HG03565 (cell line): ENCODE measurements at regions not wholly inside any gene's neighbourhood (a gene's known extent, or its start where the extent isn't known, plus 50 kb on each side); places are given as distances from the start of the nearest gene placed in this dataset.

Source experiments
- ATAC-seq: cut with Tn5 transposase; IDR thresholded peaks from one replicate; pipeline ENCODE4 v1.9.1; 2021; ENCODE audit warnings: mild to moderate bottlenecking, moderate library complexity; ENCODE audit not compliant: unreplicated experiment

DNA sequence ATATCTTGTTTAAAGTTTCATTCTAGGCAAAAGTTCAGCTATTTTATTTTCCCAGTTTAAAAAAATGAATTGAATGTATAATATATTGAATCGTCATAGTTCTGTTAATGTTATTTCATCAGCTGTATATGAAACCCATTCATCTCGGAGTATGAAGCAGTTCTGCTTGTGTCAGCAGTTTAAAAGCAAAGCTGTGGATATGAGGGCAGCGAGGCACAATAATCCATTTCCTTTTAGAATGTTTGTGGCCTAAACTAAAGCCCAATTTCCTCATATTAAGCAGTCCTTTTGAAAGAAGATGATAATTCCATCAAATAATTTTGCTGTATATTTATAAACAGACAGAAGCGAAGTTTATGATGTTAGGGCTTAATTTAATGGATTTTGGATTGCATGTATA lies 300.1 kb downstream of the SAMD5 start:
- ATAC-seq, result no peak

DNA sequence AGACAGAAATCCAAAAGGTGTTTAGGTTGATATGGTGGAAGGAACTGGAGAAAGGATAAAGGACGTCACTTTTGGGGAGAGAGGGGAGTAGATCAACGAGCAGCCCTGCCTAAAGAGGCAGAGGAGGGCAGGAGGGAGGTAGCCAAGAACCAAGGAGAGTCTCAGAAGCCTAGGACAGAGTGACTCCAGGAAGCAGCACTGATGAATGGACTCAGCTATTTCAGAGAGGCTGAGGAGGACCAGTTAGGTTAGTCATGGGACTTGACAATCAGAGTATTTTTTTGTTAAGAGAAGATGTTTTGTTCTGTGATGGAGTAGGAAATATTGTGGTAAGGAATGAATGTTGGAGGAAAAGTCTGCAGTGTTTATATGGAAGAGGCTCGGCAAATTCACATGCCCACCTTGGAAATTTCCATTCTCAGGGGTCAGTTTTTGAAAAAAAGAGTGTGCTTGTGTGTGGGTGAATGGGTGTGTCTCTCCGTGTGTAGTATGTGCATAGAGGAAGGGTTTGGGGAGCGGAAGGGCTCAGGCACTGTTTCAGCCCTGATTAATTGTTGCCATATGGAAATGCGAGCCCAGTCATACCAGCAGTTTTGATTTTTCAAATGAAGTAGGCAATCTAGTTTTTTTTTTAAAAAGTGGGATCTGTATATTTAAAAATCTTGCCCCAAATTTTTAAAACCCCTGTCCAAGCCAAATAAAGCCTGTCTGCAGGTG lies 303.6 kb downstream of the SAMD5 start:
- no peak for ATAC-seq

DNA sequence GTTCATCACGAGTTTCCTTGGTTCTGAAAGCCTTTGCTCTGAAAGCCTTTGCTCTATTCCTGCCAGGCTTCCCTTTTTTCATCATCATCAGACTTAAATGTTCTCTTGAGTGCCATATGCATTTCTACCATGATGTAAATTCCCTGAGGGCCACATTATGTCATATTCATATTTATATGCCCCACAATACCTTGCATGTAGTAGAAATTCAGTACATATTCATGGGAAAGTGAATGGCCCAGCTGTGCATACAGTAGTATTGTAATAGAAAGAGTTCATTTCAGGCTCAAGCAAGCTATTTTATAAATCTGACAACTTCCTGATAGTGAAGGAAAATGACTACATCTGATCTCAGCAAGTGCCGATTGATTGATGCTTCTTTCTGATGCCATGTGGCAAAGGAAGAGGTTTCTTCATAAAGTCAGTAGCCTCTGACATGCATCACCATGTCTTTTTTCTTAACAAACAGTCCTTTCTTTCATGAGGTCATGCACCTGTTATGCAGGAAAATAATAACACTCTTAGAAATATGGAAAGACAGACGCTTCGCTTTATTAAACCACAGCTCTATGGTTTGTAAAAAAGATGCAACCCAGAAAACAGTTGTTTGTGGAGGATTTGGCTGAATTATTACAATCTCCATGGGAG lies 308.7 kb downstream of the SAMD5 start:
- ATAC-seq, result no peak

DNA sequence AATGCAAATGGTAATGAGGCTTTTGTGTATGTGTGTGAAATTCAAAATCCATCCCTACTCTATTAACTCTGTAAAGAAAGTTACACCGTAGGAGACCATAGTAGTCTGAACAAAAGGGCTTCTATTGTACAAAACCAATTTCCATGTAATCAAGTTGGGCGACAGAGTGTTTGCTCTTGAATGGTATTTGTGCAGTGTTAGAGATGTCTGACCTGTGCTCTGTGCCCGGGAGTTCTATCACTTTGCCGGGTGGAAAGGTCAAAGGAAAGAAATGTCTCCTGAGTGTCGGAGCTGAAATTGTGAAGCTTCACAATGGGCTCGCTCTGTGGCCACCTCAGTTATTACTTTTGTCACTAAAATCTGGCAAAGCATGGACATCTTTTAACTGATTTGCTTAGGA lies 312.0 kb downstream of the SAMD5 start:
- ATAC-seq, result no peak

DNA sequence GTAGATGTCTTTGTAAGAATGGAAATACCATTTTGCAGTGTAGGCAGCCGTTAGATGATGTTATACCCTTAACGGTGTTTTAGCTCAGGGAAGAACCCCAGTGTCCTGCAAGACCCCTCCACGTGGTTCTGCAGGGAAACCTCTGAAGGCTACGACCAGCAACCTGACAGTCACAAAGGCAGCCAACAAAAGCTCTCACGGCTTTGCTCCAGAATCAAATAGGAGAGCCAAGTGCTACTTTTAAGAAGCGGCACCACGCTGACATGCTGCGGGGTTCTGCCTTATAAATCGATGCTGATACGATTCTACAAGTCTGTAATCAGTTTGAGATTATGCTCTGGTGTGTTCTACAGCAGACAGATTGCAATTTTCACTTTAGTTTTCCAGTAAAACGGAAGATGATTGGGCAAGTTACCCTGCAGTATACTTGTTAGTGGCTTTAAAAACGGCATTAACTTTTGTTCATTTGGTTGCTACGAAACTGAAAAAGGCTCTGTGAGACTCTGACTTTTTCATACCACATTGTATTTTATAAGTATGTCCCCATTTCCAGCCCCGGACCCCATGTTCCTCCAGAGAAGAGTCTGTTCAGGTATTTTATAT lies 312.9 kb downstream of the SAMD5 start:
- ATAC-seq, result no peak

DNA sequence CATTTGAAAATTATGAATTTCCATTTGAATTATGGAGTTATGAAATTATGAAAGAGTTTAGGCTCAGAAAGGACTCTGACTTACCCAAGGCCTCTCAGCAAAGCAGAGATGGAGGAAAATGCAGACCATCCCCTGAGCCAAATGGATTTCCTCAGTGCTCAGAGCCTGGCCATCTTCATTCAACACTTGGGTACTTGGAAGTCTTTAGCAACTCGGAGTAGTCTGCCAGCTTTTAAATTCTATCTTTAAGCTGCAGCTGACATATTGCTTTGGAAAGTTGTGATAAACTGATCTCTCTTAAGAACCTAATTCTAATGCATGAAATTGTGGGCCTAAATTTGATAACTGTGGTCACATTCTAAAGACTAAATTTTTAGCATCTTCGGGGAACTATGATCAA lies 315.4 kb downstream of the SAMD5 start:
- no peak for ATAC-seq

DNA sequence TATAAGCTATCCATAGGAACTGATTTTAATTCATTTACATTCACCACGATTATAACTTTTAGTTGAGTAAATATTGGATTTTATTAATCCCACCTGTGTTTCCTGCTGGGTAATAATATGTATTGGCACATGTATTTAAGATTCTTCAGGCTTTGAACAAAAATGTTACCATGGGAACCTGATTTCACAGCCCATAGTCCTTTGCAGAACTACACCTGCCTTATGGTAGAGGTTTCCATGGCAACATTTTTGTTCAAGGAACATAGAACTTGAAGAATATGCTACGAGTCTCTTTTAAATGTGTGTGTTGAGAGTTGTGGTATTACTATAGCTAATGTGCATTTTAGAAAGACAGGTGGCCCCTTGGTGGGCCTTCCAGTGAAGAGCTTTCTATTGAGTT lies 317.4 kb downstream of the SAMD5 start:
- ATAC-seq, result no peak

DNA sequence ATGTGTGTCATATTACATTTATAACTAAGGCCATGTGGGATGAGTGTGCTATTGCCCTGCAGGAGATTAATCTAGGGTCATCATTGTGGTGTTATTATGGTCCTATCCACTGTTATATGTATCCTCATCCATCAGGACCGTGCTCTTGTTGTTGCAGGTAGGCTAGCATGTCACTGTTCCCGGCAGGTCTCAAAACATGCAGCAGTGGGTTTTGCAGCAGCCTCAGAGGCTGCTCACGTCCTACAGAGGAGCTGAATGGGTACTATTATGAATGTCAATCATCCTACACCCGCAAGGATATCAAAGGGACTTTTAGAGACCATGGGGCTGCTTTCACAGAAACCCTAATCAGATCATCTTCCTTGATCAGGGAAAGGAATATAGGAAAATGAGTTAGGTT lies 318.2 kb downstream of the SAMD5 start:
- no peak for ATAC-seq

DNA sequence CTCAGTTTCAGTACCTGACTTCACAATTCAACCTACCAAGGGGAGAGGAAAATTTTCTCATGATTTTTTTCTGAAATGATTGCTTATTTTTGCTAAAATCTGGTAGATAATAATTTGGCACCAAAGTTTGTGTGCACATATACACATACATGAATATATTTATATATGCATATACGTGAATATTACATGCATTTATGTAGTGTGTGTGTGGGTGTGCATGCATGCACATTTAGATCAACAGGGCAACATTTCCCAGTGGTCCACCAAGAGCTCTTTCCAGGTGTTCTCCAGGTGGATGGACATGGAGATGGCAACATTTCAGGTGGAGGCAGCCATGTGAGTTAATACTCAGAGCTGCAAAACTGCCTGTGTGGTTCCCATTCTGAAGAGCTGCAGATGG lies 320.9 kb downstream of the SAMD5 start:
- no peak for ATAC-seq

DNA sequence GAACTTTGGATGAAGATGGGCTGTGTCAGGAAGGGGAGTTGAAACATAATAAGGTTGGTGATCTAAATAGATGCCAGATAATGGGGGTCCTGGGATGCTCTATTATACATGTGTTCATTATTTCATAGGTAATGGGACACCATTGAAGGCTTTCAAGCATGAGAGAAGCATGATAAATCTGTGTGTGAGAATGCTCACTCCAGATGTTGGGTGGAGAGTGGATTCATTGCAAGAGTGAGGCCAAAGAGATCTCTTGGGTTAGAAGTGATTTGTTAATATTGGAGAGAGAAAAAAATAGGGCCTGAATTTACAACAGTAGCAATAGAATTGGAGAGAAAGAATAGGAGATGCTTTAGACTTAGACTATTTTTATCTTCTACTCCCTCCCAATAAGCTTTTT lies 321.3 kb downstream of the SAMD5 start:
- ATAC-seq, result no peak

DNA sequence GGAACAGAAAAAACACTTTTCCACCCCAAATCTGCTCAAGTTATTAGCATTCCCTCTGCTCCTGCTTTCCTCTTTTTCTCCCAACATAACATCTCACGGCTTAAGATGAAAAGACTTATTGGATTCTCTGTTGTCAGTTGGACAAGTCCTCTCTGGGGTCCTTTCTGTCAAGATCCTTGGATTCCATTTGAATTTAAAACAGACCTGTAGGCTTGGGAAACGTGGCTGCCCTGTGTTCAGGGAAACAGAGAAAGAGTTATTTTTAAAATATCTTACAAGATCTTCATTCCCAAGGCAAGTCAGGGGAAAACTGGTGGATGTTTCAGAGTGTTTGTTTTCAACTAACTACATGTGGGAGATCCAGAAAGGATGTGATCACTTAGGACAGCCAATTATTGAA lies 322.9 kb downstream of the SAMD5 start:
- ATAC-seq, result no peak

DNA sequence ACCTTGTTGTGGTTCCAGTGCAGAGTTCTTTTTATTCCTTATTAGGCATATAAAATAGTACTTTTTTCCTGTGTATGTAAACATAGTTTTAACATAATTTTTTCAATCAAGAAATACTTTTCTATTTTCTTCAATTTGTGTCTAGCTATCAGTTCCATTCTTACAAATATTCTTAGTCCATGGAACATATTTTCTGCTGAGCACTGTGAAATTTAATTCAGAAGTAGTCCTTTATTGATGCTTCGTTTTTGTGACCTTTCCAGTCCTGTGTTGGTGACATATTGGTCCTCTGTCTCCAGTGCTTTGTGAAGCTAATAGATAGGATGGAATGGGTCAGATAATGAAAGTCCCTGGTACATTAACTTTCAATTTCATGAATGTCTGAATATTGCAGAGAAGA lies 325.1 kb downstream of the SAMD5 start:
- no peak for ATAC-seq

DNA sequence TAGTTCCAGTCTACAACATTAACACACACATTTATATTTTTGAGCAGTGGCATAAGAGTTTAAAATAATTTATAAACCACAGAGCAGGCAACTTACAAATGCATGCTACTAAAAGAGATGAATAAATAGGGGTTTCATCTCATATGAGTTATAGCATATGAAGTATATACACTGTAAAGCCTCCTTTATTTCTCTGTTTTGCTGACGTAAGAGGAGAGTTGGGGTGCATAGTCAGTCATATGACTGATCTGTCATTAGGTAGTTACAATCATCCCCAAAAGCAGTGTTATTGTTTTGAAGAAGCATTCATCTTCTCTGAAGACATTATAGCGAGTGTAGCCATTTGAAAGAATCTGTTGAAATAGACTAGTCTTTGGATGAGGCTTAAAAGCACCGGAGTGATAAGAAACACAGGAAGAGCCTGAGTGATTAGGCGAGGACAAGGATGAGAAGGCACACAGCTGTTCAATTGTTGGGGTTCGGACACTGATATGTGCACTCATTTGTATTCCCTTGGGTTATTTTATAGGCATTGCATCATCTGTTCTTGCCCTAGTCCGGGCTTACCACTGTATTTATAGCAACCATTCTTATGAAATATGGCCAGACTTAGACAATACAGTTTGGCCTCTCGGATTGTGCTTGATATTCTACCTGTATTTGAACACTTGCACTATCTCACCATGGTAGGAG lies 325.7 kb downstream of the SAMD5 start:
- no peak for ATAC-seq

DNA sequence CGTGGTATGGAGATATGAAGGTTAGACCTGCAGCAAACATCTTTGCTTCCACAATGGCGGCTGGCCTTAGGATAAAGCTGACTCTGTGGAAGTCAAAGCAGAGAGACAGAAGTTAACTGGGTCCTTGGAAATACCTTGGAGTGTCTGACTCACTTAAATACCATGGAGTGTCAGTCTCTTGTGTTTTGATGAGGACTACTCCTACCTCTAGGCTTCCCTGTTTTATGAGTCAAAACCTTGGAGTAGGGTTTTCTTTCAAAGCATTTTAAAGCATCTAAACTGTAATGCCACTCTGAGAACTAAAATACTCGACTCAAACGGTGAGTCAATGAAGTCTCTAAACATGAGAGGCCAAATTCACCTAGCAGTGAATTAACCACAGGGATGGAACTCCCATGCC lies 329.1 kb downstream of the SAMD5 start:
- ATAC-seq, result no peak

DNA sequence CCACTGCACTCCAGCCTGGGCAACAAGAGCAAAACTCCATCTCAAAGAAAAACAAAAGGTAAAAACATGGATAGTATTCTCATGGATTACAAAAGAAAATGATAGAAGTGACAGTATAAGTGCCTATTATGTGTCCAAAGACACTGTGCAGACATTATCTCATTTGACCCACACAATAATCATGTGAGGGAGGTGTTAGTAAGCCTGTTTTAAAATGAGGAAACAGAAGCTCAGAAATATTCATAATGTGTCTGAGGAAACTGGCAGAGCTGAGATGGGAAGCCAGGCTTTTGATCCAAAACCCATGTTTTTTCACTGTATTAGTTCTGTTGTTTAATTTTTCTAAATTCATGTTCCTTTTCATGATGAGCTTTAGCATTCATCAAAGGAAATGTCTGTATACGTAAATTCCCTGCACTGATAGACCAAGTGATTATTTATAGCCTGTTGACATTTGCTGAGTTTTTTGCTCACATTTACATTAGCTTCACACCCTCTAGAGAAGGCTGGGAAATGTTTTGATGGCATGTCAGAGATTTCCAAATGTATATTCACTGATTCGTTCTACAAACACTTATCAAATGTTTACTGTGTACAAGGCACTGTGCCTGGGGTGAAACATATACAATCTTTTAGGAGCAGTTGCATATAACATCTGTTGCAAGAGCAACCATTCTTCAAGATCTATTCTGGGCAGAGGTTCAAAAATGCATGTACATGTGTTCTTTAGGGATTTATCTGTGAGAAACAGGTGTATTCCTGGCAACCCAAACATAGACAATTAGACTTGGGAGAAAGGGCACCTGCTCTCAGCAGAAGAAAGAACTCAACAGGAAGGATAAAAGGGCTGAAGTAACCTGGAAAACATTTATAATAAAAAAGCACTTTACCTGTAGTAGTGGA lies 331.5 kb downstream of the SAMD5 start:
- no peak for ATAC-seq

DNA sequence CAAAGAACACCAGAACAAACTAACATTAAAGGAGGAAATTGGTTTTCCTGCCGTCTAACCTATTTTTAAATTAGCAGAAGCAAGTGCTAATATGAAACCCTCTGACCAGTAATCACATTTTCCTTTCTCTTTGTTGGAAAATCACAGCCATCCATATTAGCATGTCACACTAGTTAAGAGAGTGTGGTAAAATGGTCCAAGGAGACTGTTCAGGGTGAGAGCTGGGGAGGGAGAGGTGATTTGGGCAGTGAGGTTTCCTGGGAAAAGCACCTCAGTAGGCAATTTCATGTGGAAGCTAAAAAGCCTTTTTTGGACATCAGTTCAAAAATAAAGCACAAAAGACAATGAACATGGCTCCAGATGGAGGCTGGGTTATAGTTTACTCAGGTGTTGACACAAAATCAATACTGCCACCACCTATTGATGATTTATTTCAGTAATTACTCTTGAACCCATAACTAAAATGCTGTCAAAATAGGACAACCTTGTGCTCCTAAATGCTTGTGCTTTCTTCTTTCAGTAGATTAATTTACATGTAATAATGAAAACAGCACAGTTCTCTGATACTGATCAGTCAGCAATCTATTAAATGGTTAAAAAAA lies 333.2 kb downstream of the SAMD5 start:
- no peak for ATAC-seq

DNA sequence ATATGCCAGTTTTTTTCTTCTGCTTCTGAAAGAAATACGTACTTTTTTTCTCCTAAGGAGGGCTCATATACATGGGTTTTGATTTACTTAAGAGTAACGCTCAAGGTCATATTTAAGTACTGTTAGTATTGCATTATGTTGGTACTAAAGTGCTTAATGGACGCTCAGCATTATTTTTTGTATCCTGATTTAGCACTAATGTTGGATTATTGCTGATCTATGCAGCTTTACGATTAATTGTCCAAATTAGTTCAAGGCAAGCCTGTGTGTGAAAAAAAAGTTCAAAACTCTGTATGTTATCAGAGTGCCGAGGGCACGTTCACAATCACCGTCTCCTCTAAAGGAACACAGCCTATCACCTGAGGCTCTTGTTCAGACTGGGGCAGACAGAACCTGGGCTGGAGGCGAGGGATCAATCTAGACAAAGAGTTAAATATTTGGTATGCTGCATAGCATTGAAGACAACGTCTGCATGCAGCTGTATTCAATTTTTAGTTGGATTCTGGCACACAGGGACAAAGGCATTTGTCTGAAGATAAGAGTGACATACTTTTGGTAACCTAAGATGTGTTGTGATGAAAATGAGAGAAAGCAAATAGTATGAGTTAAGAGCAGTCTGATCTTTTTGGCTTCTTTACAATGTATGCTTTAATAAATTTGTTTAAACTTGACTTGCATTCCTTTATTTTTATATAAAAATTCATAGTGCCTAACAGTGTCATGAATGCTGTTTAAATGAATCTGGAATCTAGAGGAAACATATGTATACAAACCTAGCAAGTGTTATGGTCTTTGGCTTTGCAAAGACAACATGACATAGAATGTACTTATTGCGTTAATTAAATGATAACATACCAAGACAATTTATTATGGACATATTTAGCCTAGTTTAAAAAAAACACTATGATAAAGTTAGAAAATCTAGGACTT lies 341.2 kb downstream of the SAMD5 start:
- ATAC-seq, result no peak

DNA sequence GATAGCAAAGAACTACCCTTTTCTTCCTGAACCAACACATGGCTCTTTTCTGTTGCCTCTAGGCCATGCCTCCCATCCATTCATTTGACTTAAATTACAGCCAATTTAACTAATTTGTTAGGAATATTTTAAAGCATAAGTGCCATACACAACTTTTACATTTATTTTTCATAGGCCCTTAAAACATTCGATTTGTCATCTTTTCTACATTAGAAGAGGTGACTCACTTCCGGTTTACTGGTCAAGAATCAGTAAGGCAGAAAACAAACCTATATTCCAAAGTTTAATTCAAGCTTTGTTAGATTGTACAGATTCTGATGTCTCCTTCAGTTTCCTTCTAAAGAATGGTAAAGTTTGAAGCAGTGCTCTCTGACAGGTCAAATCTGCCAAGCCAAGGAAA lies 344.3 kb downstream of the SAMD5 start:
- ATAC-seq, result no peak

DNA sequence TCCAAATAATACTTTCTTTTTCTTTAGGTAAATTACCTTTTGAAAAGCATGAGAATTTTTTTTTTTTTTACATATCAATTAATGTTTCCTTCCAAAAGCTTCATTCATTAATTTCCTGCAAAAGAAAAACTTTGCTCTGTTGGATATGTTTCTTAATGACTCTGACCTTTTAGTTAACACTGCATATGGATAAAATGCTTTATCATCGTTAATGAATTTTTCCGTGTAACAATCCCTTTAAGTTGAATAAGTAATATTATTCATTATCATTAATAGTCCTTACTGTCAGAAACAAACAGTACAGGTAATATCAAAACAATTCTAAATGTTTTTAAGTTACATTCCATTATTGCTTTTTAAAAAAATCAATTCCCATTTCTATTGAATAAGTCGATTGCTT lies 345.1 kb downstream of the SAMD5 start:
- ATAC-seq, result no peak
